ENCODE measurements at regions not wholly inside any gene's neighbourhood (a gene's known extent, or its start where the extent isn't known, plus 50 kb on each side); places are given as distances from the start of the nearest gene placed in this dataset.

DNA sequence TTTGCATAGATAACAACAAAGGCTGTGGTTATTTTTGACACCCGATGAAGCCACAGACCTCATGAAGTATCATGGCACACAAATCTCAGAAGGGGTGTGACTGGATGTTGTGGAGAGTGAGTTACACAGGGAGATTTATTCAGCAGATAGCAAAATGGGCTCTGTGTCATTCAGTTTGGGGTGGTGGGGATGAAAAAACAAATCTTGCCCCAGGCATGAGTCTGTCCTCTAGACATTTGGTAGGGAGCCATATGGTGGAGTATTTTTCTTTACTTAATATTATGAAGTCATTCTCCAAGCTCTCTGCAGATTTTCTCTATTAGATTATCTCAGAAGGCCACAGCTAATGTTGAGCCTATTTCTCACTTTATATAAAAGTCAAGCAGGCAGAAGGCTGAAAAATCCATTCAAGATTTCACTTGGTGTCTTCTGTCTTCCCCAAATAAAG lies 277.1 kb upstream of the TENM3 start:
- Histone ChIP-seq H3K4me1 (ENCODE audit: insufficient read depth, low read length) (peaks cover 10% of the 10 kb centered on the region; the same call in 1 of the 2 replicates), H3K9ac (ENCODE audit: low read depth, low read length) (no peak overlapping the region), H3K36me3 (ENCODE audit: insufficient read depth, low read depth, low read length) (no peaks in the 10 kb centered on the region), H3K27me3 (ENCODE audit: insufficient read depth, low read length) (no peaks in the 10 kb centered on the region), H3K4me3 (ENCODE audit: low read length) (no peak overlapping the region), H3K27ac (ENCODE audit: low read length) (no peak overlapping the region), H3K9me3 (ENCODE audit: insufficient read depth, low read depth, low read length) (no peaks in the 10 kb centered on the region)

DNA sequence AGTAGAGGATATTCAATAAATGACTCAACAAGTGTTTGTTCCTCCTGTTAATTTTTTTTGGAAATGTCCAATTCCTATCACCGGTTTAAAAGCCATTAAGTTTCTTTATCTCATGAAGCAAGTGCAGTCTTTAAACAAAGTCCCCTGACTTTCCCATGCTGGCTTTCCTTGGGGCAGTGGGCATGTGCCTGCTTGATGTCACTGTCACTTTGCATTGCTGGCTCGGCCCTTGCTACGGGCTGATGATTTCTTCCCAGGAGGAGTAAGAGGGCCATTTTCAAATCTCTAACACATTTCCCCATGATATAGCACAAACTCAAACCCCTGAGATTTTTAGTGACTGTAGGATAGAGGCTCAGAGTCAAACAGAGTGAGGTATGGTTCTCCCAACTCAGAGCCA lies 275.8 kb upstream of the TENM3 start:
- Histone ChIP-seq H3K4me1 (ENCODE audit: insufficient read depth, low read length) (peaks cover 4% of the 10 kb centered on the region; the same call in 1 of the 2 replicates), H3K4me3 (ENCODE audit: low read length) (no peak overlapping the region), H3K9me3 (ENCODE audit: insufficient read depth, low read depth, low read length) (no peaks in the 10 kb centered on the region), H3K27ac (ENCODE audit: low read length) (no peak overlapping the region), H3K36me3 (ENCODE audit: insufficient read depth, low read depth, low read length) (no peaks in the 10 kb centered on the region), H3K27me3 (ENCODE audit: insufficient read depth, low read length) (no peaks in the 10 kb centered on the region), H3K9ac (ENCODE audit: low read depth, low read length) (no peak overlapping the region)

DNA sequence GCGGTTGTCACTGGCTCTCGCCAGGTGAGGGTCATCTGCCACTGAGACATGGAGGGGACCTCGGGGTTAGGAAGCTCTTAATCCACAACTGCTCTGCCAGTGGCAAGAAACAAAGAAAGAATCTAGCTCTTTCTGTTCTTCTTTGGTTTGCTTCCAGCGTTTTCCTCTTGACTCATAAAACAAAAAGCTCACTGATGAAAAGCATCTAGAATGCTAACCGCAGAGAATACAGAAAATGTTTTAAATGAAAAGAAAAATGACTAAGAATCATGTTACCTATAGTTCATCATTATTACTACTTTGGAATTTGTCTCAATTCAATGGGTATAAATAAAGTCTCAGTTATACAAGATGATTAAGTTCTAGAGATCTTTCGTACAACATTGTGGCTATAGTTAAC lies 274.8 kb upstream of the TENM3 start:
- H3K36me3 ChIP-seq (ENCODE audit: insufficient read depth, low read depth, low read length), result no peaks in the 10 kb centered on the region
- H3K4me3 ChIP-seq (ENCODE audit: low read length), result no peak overlapping the region
- H3K9me3 ChIP-seq (ENCODE audit: insufficient read depth, low read depth, low read length), result no peaks in the 10 kb centered on the region
- peaks cover 2% of the 10 kb centered on the region; the same call in 1 of the 2 replicates for H3K4me1 ChIP-seq (ENCODE audit: insufficient read depth, low read length)
- no peaks in the 10 kb centered on the region for H3K27me3 ChIP-seq (ENCODE audit: insufficient read depth, low read length)
- H3K9ac ChIP-seq (ENCODE audit: low read depth, low read length), result no peak overlapping the region
- H3K27ac ChIP-seq (ENCODE audit: low read length), result no peak overlapping the region

DNA sequence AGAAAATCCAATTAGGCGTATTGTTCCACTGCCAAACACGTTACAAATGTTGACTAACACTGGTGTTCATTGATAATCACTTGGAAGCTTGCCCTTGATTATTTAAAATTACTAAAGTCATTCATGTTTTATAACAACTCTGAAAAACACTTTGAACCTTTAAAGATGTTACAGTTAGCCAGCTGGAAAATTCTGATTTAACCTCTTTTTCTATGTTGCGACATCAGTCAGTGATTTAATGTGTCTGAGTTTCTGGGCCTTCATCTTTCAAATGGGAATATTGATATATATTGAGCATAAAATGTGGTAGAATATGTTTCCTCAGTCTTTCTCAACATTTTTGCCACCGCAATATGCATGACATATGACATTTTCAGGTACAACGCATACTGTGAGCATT lies 274.1 kb upstream of the TENM3 start:
- no peak overlapping the region for H3K4me3 ChIP-seq (ENCODE audit: low read length)
- no peaks in the 10 kb centered on the region for H3K27me3 ChIP-seq (ENCODE audit: insufficient read depth, low read length)
- H3K9me3 ChIP-seq (ENCODE audit: insufficient read depth, low read depth, low read length), result no peaks in the 10 kb centered on the region
- peaks cover 2% of the 10 kb centered on the region; the same call in 1 of the 2 replicates for H3K4me1 ChIP-seq (ENCODE audit: insufficient read depth, low read length)
- no peak overlapping the region for H3K27ac ChIP-seq (ENCODE audit: low read length)
- no peaks in the 10 kb centered on the region for H3K36me3 ChIP-seq (ENCODE audit: insufficient read depth, low read depth, low read length)
- H3K9ac ChIP-seq (ENCODE audit: low read depth, low read length), result no peak overlapping the region

DNA sequence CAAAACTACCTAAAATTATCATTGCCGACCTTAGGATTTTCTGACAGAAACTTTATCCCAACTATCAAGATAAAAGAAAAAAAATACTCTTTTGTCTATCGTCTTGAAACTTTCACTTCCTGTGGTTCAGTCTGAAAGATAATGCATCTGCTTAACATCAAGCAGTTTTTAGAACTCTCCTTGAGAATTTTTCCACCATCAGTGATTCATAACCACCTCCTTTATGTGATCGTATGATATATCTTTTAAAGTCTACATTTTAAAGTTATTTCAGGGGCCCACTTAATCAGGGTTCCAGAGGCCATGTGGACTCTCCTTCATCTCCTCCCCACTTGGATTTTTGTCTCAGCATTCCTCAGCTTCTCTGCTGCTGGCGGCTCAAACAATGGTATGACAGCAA lies 272.8 kb upstream of the TENM3 start:
- Histone ChIP-seq H3K36me3 (ENCODE audit: insufficient read depth, low read depth, low read length) (no peaks in the 10 kb centered on the region), H3K27ac (ENCODE audit: low read length) (no peak overlapping the region), H3K27me3 (ENCODE audit: insufficient read depth, low read length) (no peaks in the 10 kb centered on the region), H3K9me3 (ENCODE audit: insufficient read depth, low read depth, low read length) (no peaks in the 10 kb centered on the region), H3K9ac (ENCODE audit: low read depth, low read length) (no peak overlapping the region), H3K4me1 (ENCODE audit: insufficient read depth, low read length) (no peaks in the 10 kb centered on the region; the same call in 1 of the 2 replicates), H3K4me3 (ENCODE audit: low read length) (no peak overlapping the region)

DNA sequence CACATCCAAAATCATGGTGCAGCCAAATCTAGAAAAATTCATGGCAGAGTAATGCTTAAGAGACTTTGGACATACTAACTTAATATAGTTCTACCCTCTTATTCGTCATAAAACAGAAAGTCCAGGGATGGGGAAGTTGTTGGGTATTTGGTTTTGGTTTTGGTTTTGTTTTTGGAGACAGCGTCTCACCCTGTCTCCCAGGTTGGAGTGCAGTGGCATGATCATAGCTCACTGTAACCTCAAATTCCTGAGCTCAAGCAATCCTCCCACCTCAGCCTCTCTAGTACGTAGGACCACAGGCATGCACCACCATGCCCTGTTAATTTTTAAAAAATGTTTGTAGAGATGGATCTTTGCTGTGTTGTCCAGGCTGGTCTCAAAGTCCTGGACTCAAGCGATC lies 271.8 kb upstream of the TENM3 start:
- Histone ChIP-seq H3K36me3 (ENCODE audit: insufficient read depth, low read depth, low read length) (no peaks in the 10 kb centered on the region), H3K4me3 (ENCODE audit: low read length) (no peak overlapping the region), H3K9me3 (ENCODE audit: insufficient read depth, low read depth, low read length) (no peaks in the 10 kb centered on the region), H3K4me1 (ENCODE audit: insufficient read depth, low read length) (no peaks in the 10 kb centered on the region; the same call in 1 of the 2 replicates), H3K9ac (ENCODE audit: low read depth, low read length) (no peak overlapping the region), H3K27me3 (ENCODE audit: insufficient read depth, low read length) (no peaks in the 10 kb centered on the region), H3K27ac (ENCODE audit: low read length) (no peak overlapping the region)

DNA sequence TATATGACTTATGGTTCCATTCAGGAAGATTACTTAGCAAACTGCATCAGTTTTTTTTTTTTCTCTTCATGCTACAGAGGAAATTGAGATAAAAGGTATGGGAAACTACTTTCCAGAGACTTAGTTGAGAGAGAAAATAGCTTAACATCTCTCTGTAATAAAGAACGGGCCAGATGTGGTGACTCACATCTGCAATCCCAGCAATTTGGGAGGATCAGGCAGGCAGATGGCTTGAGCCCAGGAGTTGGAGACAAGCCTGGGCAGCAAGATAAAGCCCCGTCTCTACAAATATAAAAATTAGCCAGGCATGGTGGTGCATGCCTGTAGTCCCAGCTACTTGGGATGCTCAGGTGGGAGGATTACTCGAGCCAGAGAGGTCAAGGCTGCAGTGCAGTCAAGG lies 271.2 kb upstream of the TENM3 start:
- no peak overlapping the region for H3K27ac ChIP-seq (ENCODE audit: low read length)

DNA sequence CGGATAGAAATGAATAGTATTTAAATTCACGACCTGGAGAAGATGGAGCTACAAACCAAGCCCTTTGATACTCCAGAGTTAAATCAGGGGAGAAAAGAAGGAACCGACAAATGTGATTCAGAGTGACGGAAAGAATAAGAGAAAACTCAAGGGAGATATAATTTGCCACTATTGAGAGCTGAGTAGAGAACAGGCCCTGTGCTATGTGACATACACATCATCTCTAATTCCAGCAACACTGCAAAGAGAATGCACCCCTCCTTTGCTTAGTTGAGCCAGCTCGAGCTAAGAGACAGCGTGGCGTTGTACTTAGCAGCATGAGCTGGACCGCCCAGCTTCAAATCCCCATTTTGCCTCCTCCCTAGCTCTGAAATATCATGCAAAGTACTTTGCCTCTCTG lies 266.4 kb upstream of the TENM3 start:
- H3K36me3 ChIP-seq (ENCODE audit: insufficient read depth, low read depth, low read length), result no peaks in the 10 kb centered on the region
- H3K9ac ChIP-seq (ENCODE audit: low read depth, low read length), result no peak overlapping the region
- no peaks in the 10 kb centered on the region for H3K9me3 ChIP-seq (ENCODE audit: insufficient read depth, low read depth, low read length)
- H3K27ac ChIP-seq (ENCODE audit: low read length), result no peak overlapping the region
- no peaks in the 10 kb centered on the region for H3K4me1 ChIP-seq (ENCODE audit: insufficient read depth, low read length)
- H3K27me3 ChIP-seq (ENCODE audit: insufficient read depth, low read length), result no peaks in the 10 kb centered on the region
- H3K4me3 ChIP-seq (ENCODE audit: low read length), result no peak overlapping the region

More for the DNA sequence above, 271.2 kb upstream of the TENM3 start:
- no peaks in the 10 kb centered on the region for H3K9me3 ChIP-seq (ENCODE audit: insufficient read depth, low read depth, low read length)
- H3K4me1 ChIP-seq (ENCODE audit: insufficient read depth, low read length), result no peaks in the 10 kb centered on the region; the same call in 1 of the 2 replicates
- H3K27me3 ChIP-seq (ENCODE audit: insufficient read depth, low read length), result no peaks in the 10 kb centered on the region
- H3K9ac ChIP-seq (ENCODE audit: low read depth, low read length), result no peak overlapping the region
- no peak overlapping the region for H3K4me3 ChIP-seq (ENCODE audit: low read length)
- no peaks in the 10 kb centered on the region for H3K36me3 ChIP-seq (ENCODE audit: insufficient read depth, low read depth, low read length)

DNA sequence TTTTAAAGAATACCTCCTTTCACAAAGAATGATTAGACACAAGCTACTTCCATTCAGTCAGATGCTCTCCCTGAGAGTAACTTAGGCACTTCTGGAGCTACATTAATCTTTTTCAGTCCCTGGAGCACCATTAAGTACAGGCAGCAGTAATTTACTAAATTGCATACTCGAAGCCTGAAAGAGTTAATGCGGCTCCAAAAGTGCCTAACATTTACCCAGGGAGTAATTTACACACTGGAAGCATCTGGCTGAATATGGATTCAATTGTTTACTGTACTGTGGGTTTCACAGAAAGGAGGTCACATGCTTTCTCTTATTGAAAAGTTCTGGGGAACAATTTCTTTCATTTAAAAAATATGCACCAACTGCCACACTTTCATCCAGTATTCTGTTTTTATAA lies 260.8 kb upstream of the TENM3 start:
- H3K36me3 ChIP-seq (ENCODE audit: insufficient read depth, low read depth, low read length), result no peaks in the 10 kb centered on the region
- H3K27ac ChIP-seq (ENCODE audit: low read length), result no peak overlapping the region
- peaks cover 12% of the 10 kb centered on the region; the same call in 1 of the 2 replicates for H3K4me1 ChIP-seq (ENCODE audit: insufficient read depth, low read length)
- no peaks in the 10 kb centered on the region for H3K27me3 ChIP-seq (ENCODE audit: insufficient read depth, low read length)
- no peak overlapping the region for H3K4me3 ChIP-seq (ENCODE audit: low read length)
- no peaks in the 10 kb centered on the region for H3K9me3 ChIP-seq (ENCODE audit: insufficient read depth, low read depth, low read length)
- no peak overlapping the region for H3K9ac ChIP-seq (ENCODE audit: low read depth, low read length)

DNA sequence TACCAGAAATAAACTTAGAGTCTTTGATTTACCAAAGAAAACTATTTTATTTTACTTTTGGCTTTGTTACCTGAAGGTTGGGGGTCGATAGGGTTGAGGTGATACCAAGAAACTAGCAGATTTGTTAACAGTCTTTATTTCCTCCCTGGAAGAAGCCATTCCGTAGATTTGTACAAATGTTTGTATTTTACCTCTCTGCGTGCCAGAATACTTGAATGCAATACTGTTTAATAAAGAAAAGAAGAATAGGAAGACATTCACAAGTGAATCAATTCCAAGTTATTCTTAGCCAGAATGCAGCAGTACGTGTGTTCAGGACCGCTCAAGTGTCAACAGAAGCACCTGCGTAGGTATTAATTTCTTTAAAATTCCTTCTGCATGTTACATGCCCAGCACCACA lies 260.3 kb upstream of the TENM3 start:
- Histone ChIP-seq H3K9ac (ENCODE audit: low read depth, low read length) (no peak overlapping the region), H3K27ac (ENCODE audit: low read length) (no peak overlapping the region), H3K36me3 (ENCODE audit: insufficient read depth, low read depth, low read length) (no peaks in the 10 kb centered on the region), H3K4me1 (ENCODE audit: insufficient read depth, low read length) (peaks cover 12% of the 10 kb centered on the region; the same call in 1 of the 2 replicates), H3K27me3 (ENCODE audit: insufficient read depth, low read length) (no peaks in the 10 kb centered on the region), H3K9me3 (ENCODE audit: insufficient read depth, low read depth, low read length) (no peaks in the 10 kb centered on the region), H3K4me3 (ENCODE audit: low read length) (no peak overlapping the region)

DNA sequence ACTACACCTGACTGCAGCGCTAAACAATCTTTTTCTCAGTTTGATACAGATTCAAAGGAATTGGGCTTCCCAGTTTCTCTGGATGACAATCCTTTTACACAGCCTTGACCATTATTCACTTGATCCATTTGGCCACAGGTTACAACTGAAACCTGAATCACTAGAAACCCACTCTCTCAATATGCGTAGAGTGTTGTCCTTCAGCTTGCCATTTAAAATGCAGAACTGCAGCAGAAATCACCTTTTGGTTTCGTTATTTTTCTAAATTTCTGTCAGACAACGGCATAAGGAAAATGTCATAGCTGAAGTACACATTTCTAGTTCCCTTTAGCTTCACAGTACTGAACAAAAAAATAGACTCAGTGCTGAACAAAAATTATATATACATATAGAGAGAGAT lies 255.8 kb upstream of the TENM3 start:
- no peaks in the 10 kb centered on the region for H3K36me3 ChIP-seq (ENCODE audit: insufficient read depth, low read depth, low read length)
- no peaks in the 10 kb centered on the region for H3K9me3 ChIP-seq (ENCODE audit: insufficient read depth, low read depth, low read length)
- H3K27me3 ChIP-seq (ENCODE audit: insufficient read depth, low read length), result no peaks in the 10 kb centered on the region
- no peak overlapping the region for H3K4me3 ChIP-seq (ENCODE audit: low read length)
- H3K9ac ChIP-seq (ENCODE audit: low read depth, low read length), result no peak overlapping the region
- H3K4me1 ChIP-seq (ENCODE audit: insufficient read depth, low read length), result peaks cover 11% of the 10 kb centered on the region; the same call in 1 of the 2 replicates
- H3K27ac ChIP-seq (ENCODE audit: low read length), result no peak overlapping the region

DNA sequence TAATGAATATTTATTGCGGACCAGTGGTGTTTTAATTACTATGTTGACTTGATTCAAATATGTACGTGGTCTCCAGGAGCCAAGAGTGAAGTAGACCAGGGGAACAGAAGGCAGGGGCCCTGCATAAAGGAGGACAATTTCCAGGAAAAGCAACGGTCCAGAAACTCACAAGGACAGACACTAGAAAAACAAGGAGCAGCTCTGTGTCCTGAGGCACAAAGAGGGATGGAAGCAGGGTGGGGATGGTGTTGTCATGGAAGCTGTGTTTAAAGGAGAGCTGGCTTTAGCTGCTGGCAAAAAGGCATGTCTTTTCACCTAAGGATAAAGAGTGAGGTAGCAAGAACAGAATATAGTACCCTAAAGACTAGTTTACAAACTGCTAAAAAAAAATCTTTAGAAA lies 254.1 kb upstream of the TENM3 start:
- Histone ChIP-seq H3K9ac (ENCODE audit: low read depth, low read length) (no peak overlapping the region), H3K4me1 (ENCODE audit: insufficient read depth, low read length) (peaks cover under 1% of the 10 kb centered on the region; the same call in 1 of the 2 replicates), H3K27me3 (ENCODE audit: insufficient read depth, low read length) (no peaks in the 10 kb centered on the region), H3K27ac (ENCODE audit: low read length) (no peak overlapping the region), H3K36me3 (ENCODE audit: insufficient read depth, low read depth, low read length) (no peaks in the 10 kb centered on the region), H3K9me3 (ENCODE audit: insufficient read depth, low read depth, low read length) (no peaks in the 10 kb centered on the region), H3K4me3 (ENCODE audit: low read length) (no peak overlapping the region)

Measured in iPS-20b (cell line).